Esophagus (tissue), 2 donors: ENCODE measurements at regions not wholly inside any gene's neighbourhood (a gene's known extent, or its start where the extent isn't known, plus 50 kb on each side); places are given as distances from the start of the nearest gene placed in this dataset.

Source experiments
- H3K27ac ChIP-seq, 2 donors: one replicate each; pipeline ENCODE4 v1.5.1; 2013; ENCODE audit warnings: low read depth in 2 of 2, mild to moderate bottlenecking in 2 of 2, inconsistent platforms in 1 of 2, low read length in 1 of 2, moderate library complexity in 1 of 2
- H3K27me3 ChIP-seq, 2 donors: one replicate each; pipeline ENCODE4 v1.6.1; 2013; ENCODE audit warnings: low read length in 2 of 2, control low read depth in 1 of 2, mild to moderate bottlenecking in 1 of 2; ENCODE audit not compliant: insufficient read depth in 2 of 2, control insufficient read depth in 1 of 2
- H3K36me3 ChIP-seq, 2 donors: one replicate each; pipeline ENCODE4 v1.6.1; 2013; ENCODE audit warnings: low read length in 1 of 2; ENCODE audit not compliant: control insufficient read depth in 2 of 2, insufficient read depth in 2 of 2
- H3K4me1 ChIP-seq, 2 donors: one replicate each; pipeline ENCODE4 v1.6.1; 2013; ENCODE audit warnings: low read length in 1 of 2; ENCODE audit not compliant: control insufficient read depth in 2 of 2, insufficient read depth in 2 of 2
- H3K4me3 ChIP-seq, 2 donors: one replicate each; pipeline ENCODE4 v1.5.1; 2013; ENCODE audit warnings: low read length in 2 of 2, mild to moderate bottlenecking in 2 of 2, low read depth in 1 of 2, moderate library complexity in 1 of 2
- H3K9me3 ChIP-seq, 2 donors: one replicate each; pipeline ENCODE4 v1.6.1; 2013; ENCODE audit warnings: mild to moderate bottlenecking in 2 of 2, low read depth in 1 of 2, low read length in 1 of 2, moderate library complexity in 1 of 2; ENCODE audit not compliant: control insufficient read depth in 2 of 2, insufficient read depth in 1 of 2
- WGBS, 2 donors: extraction: QIAGEN DNeasy Blood & Tissue Kit; methylation state at CpG; one replicate each; pipeline ENCODE4 v1.1.7; 2013; 5-methylcytosine and 5-hydroxymethylcytosine counted together
- donor health status: healthy with polysubstance abuse.
- donor health status: Bipolar disorder and iron deficiency.

- WGBS, 2 donors, result 83 to 93% methylated on average over 7 of the region's 7 CpGs
- Histone ChIP-seq H3K9me3 (no peaks in the 10 kb centered on the region), H3K4me3 (no peak overlapping the region), H3K4me1 (no peaks in the 10 kb centered on the region), H3K27ac (no peak overlapping the region), H3K36me3 (no peaks in the 10 kb centered on the region), H3K27me3 (no peaks in the 10 kb centered on the region)
Observed at GRCh38 chr6:87923389-87924050, 124.1 kb upstream of the SPACA1 start.

- Histone ChIP-seq H3K4me3 (no peak overlapping the region), H3K36me3 (no peaks in the 10 kb centered on the region), H3K4me1 (no peaks in the 10 kb centered on the region), H3K27me3 (no peaks in the 10 kb centered on the region), H3K9me3 (no peaks in the 10 kb centered on the region), H3K27ac (no peak overlapping the region)
- 42 to 53% methylated on average over 2 of the region's 2 CpGs for WGBS, 2 donors
Observed at GRCh38 chr6:87922947-87923330, 124.7 kb upstream of the SPACA1 start.

- Histone ChIP-seq H3K27ac (no peak overlapping the region), H3K36me3 (no peaks in the 10 kb centered on the region), H3K9me3 (no peaks in the 10 kb centered on the region), H3K4me1 (no peaks in the 10 kb centered on the region), H3K27me3 (no peaks in the 10 kb centered on the region), H3K4me3 (no peak overlapping the region)
- 51 to 71% methylated on average over 2 of the region's 2 CpGs for WGBS, 2 donors
Observed at GRCh38 chr6:87922196-87922946, 125.3 kb upstream of the SPACA1 start.

- 92 to 98% methylated on average over 1 of the region's 1 CpG for WGBS, 2 donors
- Histone ChIP-seq H3K4me3 (no peak overlapping the region), H3K27me3 (no peaks in the 10 kb centered on the region), H3K27ac (no peak overlapping the region), H3K4me1 (no peaks in the 10 kb centered on the region), H3K9me3 (no peaks in the 10 kb centered on the region), H3K36me3 (no peaks in the 10 kb centered on the region)
Observed at GRCh38 chr6:87921034-87921433, 126.6 kb upstream of the SPACA1 start.

- 87 to 90% methylated on average over 3 of the region's 3 CpGs for WGBS, 2 donors
- no peaks in the 10 kb centered on the region for H3K4me1 ChIP-seq
- no peak overlapping the region for H3K4me3 ChIP-seq
- no peaks in the 10 kb centered on the region for H3K27me3 ChIP-seq
- H3K9me3 ChIP-seq, result no peaks in the 10 kb centered on the region
- no peaks in the 10 kb centered on the region for H3K36me3 ChIP-seq
- H3K27ac ChIP-seq, result no peak overlapping the region
Observed at GRCh38 chr6:87920245-87920644, 127.4 kb upstream of the SPACA1 start.

- H3K27ac ChIP-seq, result no peak overlapping the region
- no peaks in the 10 kb centered on the region for H3K27me3 ChIP-seq
- no peaks in the 10 kb centered on the region for H3K36me3 ChIP-seq
- WGBS, 2 donors, result 83 to 98% methylated on average over 1 of the region's 1 CpG
- no peaks in the 10 kb centered on the region for H3K9me3 ChIP-seq
- no peak overlapping the region for H3K4me3 ChIP-seq
- H3K4me1 ChIP-seq, result no peaks in the 10 kb centered on the region
Observed at GRCh38 chr6:87919416-87919815, 128.2 kb upstream of the SPACA1 start.

- H3K36me3 ChIP-seq, result no peaks in the 10 kb centered on the region
- H3K9me3 ChIP-seq, result no peaks in the 10 kb centered on the region
- no peaks in the 10 kb centered on the region for H3K4me1 ChIP-seq
- 85 to 92% methylated on average over 1 of the region's 1 CpG for WGBS, 2 donors
- no peaks in the 10 kb centered on the region for H3K27me3 ChIP-seq
- H3K27ac ChIP-seq, result no peak overlapping the region
- no peak overlapping the region for H3K4me3 ChIP-seq
Observed at GRCh38 chr6:87919001-87919400, 128.6 kb upstream of the SPACA1 start.

- WGBS, 2 donors, result 53 to 62% methylated on average over 5 of the region's 5 CpGs
- no peaks in the 10 kb centered on the region for H3K4me1 ChIP-seq
- no peaks in the 10 kb centered on the region for H3K36me3 ChIP-seq
- H3K9me3 ChIP-seq, result no peaks in the 10 kb centered on the region
- no peak overlapping the region for H3K27ac ChIP-seq
- H3K27me3 ChIP-seq, result no peaks in the 10 kb centered on the region
- H3K4me3 ChIP-seq, result no peak overlapping the region
Observed at GRCh38 chr6:87918461-87918941, 129.1 kb upstream of the SPACA1 start.

GRCh38 chr6:87917886-87918285, 129.8 kb upstream of the SPACA1 start:
- no peaks in the 10 kb centered on the region for H3K4me1 ChIP-seq
- H3K36me3 ChIP-seq, result no peaks in the 10 kb centered on the region
- H3K27ac ChIP-seq, result no peak overlapping the region
- H3K9me3 ChIP-seq, result no peaks in the 10 kb centered on the region
- 73 to 75% methylated on average over 1 of the region's 1 CpG for WGBS, 2 donors
- H3K27me3 ChIP-seq, result no peaks in the 10 kb centered on the region
- no peak overlapping the region for H3K4me3 ChIP-seq

- Histone ChIP-seq H3K4me3 (no peak overlapping the region), H3K9me3 (no peaks in the 10 kb centered on the region), H3K27ac (no peak overlapping the region), H3K36me3 (no peaks in the 10 kb centered on the region), H3K27me3 (no peaks in the 10 kb centered on the region), H3K4me1 (no peaks in the 10 kb centered on the region)
- 88 to 89% methylated on average over 1 of the region's 1 CpG for WGBS, 2 donors
Observed at GRCh38 chr6:87916446-87916845, 131.2 kb upstream of the SPACA1 start.
